ENCODE measurements at regions not wholly inside any gene's neighbourhood (a gene's known extent, or its start where the extent isn't known, plus 50 kb on each side); places are given as distances from the start of the nearest gene placed in this dataset.

- no peak for DNase-seq (ENCODE audit: low read depth in 4 of 4, low spot score in 3 of 4)
Measured at GRCh38 chr1:98221923-98222322, 301.1 kb upstream of the DPYD start.

GRCh38 chr1:98217601-98218000 lies 296.8 kb upstream of the DPYD start:
- DNase-seq (ENCODE audit: low read depth in 4 of 4, low spot score in 3 of 4): no peak

- DNase-seq (ENCODE audit: low read depth in 4 of 4, low spot score in 3 of 4): no peak
Measured at GRCh38 chr1:98216304-98216703, 295.5 kb upstream of the DPYD start.

- DNase-seq (ENCODE audit: low read depth in 4 of 4, low spot score in 3 of 4): no peak
Measured at GRCh38 chr1:98211271-98211845, 290.5 kb upstream of the DPYD start.

GRCh38 chr1:98210563-98210962 lies 289.7 kb upstream of the DPYD start:
- no peak for DNase-seq (ENCODE audit: low read depth in 4 of 4, low spot score in 3 of 4)

- DNase-seq (ENCODE audit: low read depth in 4 of 4, low spot score in 3 of 4): no peak
Measured at GRCh38 chr1:98210064-98210463, 289.2 kb upstream of the DPYD start.

GRCh38 chr1:98205291-98206017 lies 284.6 kb upstream of the DPYD start:
- DNase-seq (ENCODE audit: low read depth in 4 of 4, low spot score in 3 of 4): no peak

- DNase-seq (ENCODE audit: low read depth in 4 of 4, low spot score in 3 of 4): no peak
Measured at GRCh38 chr1:98203466-98203865, 282.6 kb upstream of the DPYD start.

- peak in 3 of 4 donors; percentile 10 to 15 (median 13) for DNase-seq (ENCODE audit: low read depth in 4 of 4, low spot score in 3 of 4)
Measured at GRCh38 chr1:98201666-98202081, 280.8 kb upstream of the DPYD start.

GRCh38 chr1:98197356-98197755 lies 276.5 kb upstream of the DPYD start:
- no peak for DNase-seq (ENCODE audit: low read depth in 4 of 4, low spot score in 3 of 4)

- no peak for DNase-seq (ENCODE audit: low read depth in 4 of 4, low spot score in 3 of 4)
Measured at GRCh38 chr1:98196012-98196411, 275.2 kb upstream of the DPYD start.

- DNase-seq (ENCODE audit: low read depth in 4 of 4, low spot score in 3 of 4): no peak
Measured at GRCh38 chr1:98188774-98189173, 267.9 kb upstream of the DPYD start.

- no peak for DNase-seq (ENCODE audit: low read depth in 4 of 4, low spot score in 3 of 4)
Measured at GRCh38 chr1:98184856-98185255, 264.0 kb upstream of the DPYD start.

- no peak for DNase-seq (ENCODE audit: low read depth in 4 of 4, low spot score in 3 of 4)
Measured at GRCh38 chr1:98181036-98181764, 260.4 kb upstream of the DPYD start.

GRCh38 chr1:98179151-98179773 lies 258.4 kb upstream of the DPYD start:
- DNase-seq (ENCODE audit: low read depth in 4 of 4, low spot score in 3 of 4): no peak

- no peak for DNase-seq (ENCODE audit: low read depth in 4 of 4, low spot score in 3 of 4)
Measured at GRCh38 chr1:98177751-98178150, 256.9 kb upstream of the DPYD start.

GRCh38 chr1:98176936-98177335 lies 256.1 kb upstream of the DPYD start:
- DNase-seq (ENCODE audit: low read depth in 4 of 4, low spot score in 3 of 4): no peak

GRCh38 chr1:98176414-98176813 lies 255.6 kb upstream of the DPYD start:
- DNase-seq (ENCODE audit: low read depth in 4 of 4, low spot score in 3 of 4): no peak

GRCh38 chr1:98172578-98172977 lies 251.7 kb upstream of the DPYD start:
- DNase-seq (ENCODE audit: low read depth in 4 of 4, low spot score in 3 of 4): no peak

GRCh38 chr1:98172022-98172421 lies 251.2 kb upstream of the DPYD start:
- DNase-seq (ENCODE audit: low read depth in 4 of 4, low spot score in 3 of 4): no peak

GRCh38 chr1:98164509-98164908 lies 243.7 kb upstream of the DPYD start:
- DNase-seq (ENCODE audit: low read depth in 4 of 4, low spot score in 3 of 4): no peak
